WTC11 (cell line): ENCODE measurements at regions not wholly inside any gene's neighbourhood (a gene's known extent, or its start where the extent isn't known, plus 50 kb on each side); places are given as distances from the start of the nearest gene placed in this dataset.

Experiments used
- JUN ChIP-seq: sonication (generic); formaldehyde crosslinking; IDR thresholded peaks from 2 replicates; pipeline ENCODE4 v1.8.0; 2023; ENCODE audit warnings: mild to moderate bottlenecking, missing genetic modification reagents
- ZNF121 ChIP-seq: sonication (generic); formaldehyde crosslinking; IDR thresholded peaks from 2 replicates; pipeline ENCODE4 v1.8.0; 2023; ENCODE audit warnings: missing genetic modification reagents
- TF ChIP-seq, protein P1 (sequence below): sonication (generic); formaldehyde crosslinking; IDR thresholded peaks from 2 replicates; pipeline ENCODE4 v1.8.1; 2022; ENCODE audit warnings: low read depth, missing genetic modification reagents, borderline replicate concordance
- TF ChIP-seq, protein P2 (sequence below): fragments of 200-600 bp; IDR thresholded peaks from 2 replicates; pipeline ENCODE4 v1.8.0; 2022; ENCODE audit warnings: antibody characterized with exemption
- TF ChIP-seq, protein P3 (sequence below): sonication (generic); formaldehyde crosslinking; conservative IDR thresholded peaks from 2 replicates; pipeline ENCODE4 v1.8.1; 2022; ENCODE audit warnings: mild to moderate bottlenecking, missing genetic modification reagents

DNA sequence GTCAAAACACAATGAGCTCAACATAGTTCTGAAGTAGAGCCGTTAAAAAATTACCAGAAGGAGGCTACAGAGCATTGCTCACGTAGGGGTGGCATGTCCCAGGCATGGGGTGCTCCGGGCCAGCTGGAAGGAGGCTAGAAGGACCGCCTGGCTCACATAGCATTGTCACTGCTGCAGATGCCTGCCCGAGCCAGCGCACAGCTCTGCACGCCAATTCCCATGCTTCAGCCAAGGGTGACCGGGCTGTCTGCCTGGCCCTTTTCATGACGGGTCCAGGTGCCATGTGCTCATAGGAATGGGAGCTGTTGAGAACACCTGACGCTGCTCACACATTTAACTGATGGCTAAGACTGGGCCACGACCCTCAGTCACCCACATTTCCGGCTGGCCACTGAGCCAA lies 228.9 kb upstream of the FOXF1 start:
- TF ChIP-seq ZNF121 (CRISPR knock-in tag): no peak
- TF ChIP-seq JUN (CRISPR knock-in tag): no peak
- TF ChIP-seq, protein P1, sequence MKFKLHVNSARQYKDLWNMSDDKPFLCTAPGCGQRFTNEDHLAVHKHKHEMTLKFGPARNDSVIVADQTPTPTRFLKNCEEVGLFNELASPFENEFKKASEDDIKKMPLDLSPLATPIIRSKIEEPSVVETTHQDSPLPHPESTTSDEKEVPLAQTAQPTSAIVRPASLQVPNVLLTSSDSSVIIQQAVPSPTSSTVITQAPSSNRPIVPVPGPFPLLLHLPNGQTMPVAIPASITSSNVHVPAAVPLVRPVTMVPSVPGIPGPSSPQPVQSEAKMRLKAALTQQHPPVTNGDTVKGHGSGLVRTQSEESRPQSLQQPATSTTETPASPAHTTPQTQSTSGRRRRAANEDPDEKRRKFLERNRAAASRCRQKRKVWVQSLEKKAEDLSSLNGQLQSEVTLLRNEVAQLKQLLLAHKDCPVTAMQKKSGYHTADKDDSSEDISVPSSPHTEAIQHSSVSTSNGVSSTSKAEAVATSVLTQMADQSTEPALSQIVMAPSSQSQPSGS: no peak
- TF ChIP-seq, protein P2, sequence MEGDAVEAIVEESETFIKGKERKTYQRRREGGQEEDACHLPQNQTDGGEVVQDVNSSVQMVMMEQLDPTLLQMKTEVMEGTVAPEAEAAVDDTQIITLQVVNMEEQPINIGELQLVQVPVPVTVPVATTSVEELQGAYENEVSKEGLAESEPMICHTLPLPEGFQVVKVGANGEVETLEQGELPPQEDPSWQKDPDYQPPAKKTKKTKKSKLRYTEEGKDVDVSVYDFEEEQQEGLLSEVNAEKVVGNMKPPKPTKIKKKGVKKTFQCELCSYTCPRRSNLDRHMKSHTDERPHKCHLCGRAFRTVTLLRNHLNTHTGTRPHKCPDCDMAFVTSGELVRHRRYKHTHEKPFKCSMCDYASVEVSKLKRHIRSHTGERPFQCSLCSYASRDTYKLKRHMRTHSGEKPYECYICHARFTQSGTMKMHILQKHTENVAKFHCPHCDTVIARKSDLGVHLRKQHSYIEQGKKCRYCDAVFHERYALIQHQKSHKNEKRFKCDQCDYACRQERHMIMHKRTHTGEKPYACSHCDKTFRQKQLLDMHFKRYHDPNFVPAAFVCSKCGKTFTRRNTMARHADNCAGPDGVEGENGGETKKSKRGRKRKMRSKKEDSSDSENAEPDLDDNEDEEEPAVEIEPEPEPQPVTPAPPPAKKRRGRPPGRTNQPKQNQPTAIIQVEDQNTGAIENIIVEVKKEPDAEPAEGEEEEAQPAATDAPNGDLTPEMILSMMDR: no peak
- TF ChIP-seq, protein P3, sequence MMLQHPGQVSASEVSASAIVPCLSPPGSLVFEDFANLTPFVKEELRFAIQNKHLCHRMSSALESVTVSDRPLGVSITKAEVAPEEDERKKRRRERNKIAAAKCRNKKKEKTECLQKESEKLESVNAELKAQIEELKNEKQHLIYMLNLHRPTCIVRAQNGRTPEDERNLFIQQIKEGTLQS (CRISPR knock-in tag): no peak
